ENCODE measurements at regions not wholly inside any gene's neighbourhood (a gene's known extent, or its start where the extent isn't known, plus 50 kb on each side); places are given as distances from the start of the nearest gene placed in this dataset.

DNA sequence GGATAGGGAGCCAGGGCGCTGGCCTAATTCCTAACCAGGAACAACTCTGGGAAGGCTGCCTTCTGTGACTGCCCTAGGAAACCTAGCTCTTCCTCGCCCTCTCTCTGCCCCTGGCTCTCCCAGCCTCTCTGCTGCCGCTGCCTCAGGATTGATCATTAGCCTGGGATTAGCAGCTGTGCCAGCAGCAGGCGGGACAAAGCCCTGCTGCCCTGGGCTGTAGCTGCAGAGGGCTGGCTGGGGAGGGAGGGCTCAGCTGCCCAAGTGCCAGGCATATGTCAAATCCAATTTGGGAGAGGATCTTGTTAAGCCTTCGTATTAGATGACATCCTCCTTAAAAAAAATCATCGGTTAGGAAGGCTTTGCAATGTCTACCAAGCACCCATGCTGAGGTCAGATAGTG lies 144.8 kb upstream of the CCL2 start:
- no peaks in the 10 kb centered on the region for H3K36me3 Mint-ChIP-seq
- H3K4me3 Mint-ChIP-seq, result no peak overlapping the region
- ATAC-seq (no peak), DNase-seq (ENCODE audit: low spot score in 2 of 2) (no peak)
- no peaks in the 10 kb centered on the region for H3K9me3 Mint-ChIP-seq
- H3K4me1 Mint-ChIP-seq, result no peaks in the 10 kb centered on the region
- H3K27ac Mint-ChIP-seq, result no peak overlapping the region

DNA sequence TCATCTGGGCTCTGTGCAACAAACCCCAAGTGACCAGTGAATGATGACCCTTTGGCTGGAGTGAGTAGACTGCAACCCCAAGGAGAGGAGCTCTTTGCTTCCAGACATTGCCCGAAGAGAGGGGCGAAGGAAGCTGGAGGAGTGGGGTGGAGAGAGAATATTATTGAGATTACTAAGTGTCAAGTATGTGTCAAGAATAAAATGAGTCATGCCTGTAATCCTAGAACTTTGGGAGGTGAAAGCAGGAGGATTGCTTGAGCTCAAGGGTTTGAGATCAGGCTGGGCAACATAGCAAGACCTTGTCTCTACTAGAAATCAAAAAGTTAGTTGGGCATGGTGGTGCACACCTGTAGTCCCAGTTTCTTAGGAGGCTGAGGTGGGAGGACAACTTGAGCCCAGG lies 142.0 kb upstream of the CCL2 start:
- H3K9me3 Mint-ChIP-seq, result no peaks in the 10 kb centered on the region
- ATAC-seq (no peak), DNase-seq (ENCODE audit: low spot score in 2 of 2) (no peak)
- H3K4me3 Mint-ChIP-seq, result no peak overlapping the region
- no peaks in the 10 kb centered on the region for H3K36me3 Mint-ChIP-seq
- H3K27ac Mint-ChIP-seq, result no peak overlapping the region
- no peaks in the 10 kb centered on the region for H3K4me1 Mint-ChIP-seq

DNA sequence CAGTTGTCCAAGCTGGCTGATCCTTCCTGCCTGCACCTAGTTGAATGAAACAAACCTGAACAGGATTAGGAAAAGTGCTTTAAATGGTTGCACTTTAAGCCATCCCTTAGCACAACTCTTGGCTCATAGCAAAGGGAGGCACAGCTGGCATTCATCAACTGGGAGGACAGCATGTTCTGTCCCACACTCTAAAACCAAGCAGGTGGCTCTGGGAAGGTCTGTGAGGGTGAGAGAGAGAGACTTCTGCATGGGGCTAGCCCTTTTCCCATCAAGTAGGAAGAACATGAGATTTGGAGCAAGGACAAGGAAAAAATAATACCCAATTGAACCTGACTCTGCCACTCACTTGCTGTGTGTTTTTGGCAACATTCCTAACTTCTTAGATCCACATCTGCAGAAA lies 140.9 kb upstream of the CCL2 start:
- no peak overlapping the region for H3K27ac Mint-ChIP-seq
- H3K4me1 Mint-ChIP-seq, result no peaks in the 10 kb centered on the region
- DNase-seq (ENCODE audit: low spot score in 2 of 2) (no peak), ATAC-seq (no peak)
- no peak overlapping the region for H3K4me3 Mint-ChIP-seq
- H3K9me3 Mint-ChIP-seq, result no peaks in the 10 kb centered on the region
- no peaks in the 10 kb centered on the region for H3K36me3 Mint-ChIP-seq

DNA sequence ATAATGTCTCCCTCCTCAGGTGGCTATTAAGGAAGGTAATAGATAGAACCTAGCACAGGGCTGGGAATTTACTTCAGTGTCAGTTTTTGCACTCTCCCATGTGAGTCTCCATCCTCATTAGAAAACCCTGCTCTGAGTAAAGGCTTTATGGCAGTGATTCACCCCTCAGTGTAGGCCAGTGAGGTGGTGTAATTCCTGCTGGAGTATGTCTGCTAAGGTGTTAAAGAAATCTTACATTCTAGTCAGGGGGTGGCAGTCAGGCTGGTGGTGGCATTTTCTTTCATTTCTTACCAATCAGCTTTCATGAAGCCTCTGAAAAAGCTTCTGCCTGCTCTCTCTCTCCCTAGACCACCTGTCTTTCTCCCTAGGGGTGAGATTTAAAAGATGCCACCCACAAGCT lies 138.8 kb upstream of the CCL2 start:
- no peaks in the 10 kb centered on the region for H3K4me1 Mint-ChIP-seq
- no peak overlapping the region for H3K27ac Mint-ChIP-seq
- no peaks in the 10 kb centered on the region for H3K9me3 Mint-ChIP-seq
- no peak for ATAC-seq
- no peaks in the 10 kb centered on the region for H3K36me3 Mint-ChIP-seq
- H3K4me3 Mint-ChIP-seq, result no peak overlapping the region
- no peak for DNase-seq (ENCODE audit: low spot score in 2 of 2)

DNA sequence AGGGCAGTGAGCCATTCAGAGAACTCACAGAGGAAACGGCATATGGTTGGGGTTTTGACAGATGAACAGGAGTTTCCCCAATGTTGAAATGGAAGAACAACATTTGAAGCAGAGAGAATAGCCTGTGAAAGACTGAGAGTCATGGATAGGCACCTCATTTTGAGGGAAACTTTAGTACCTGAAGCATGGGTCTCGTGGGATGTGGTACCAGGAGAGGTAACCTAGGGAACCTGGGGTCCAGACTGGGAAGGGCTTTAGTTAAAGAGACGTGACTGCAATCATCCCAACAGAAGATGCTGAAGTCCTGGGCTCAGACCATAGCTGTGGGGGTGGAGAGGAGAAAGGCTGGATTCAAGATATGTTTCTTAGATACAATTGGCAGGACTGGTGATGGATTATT lies 137.8 kb upstream of the CCL2 start:
- Mint-ChIP-seq H3K4me1 (no peaks in the 10 kb centered on the region), H3K27ac (no peak overlapping the region), H3K9me3 (no peaks in the 10 kb centered on the region), H3K36me3 (no peaks in the 10 kb centered on the region), H3K4me3 (no peak overlapping the region)
- ATAC-seq (no peak), DNase-seq (ENCODE audit: low spot score in 2 of 2) (no peak)

DNA sequence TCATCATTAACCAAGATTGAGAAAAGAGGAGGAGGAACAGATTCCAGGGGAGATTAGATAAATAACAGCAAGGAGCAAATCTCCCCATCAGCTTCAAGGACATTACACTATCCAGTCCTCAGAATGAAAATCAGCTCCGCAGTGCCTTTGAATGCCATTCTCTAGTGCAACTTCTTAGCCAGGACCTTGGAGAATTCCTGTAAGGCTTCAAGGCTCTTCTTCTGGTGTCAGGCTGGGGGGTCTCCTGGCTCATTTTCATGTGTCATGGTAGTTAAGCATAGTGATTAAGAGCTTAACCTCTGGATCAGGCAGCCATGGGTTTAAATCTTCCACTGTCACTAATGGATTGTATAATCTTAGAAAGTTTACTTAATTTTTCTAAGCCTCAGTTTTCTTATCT lies 137.3 kb upstream of the CCL2 start:
- ATAC-seq (no peak), DNase-seq (ENCODE audit: low spot score in 2 of 2) (peak in 1 of 2 donors; percentile 0)
- no peak overlapping the region for H3K27ac Mint-ChIP-seq
- no peaks in the 10 kb centered on the region for H3K4me1 Mint-ChIP-seq
- no peaks in the 10 kb centered on the region for H3K9me3 Mint-ChIP-seq
- no peak overlapping the region for H3K4me3 Mint-ChIP-seq
- H3K36me3 Mint-ChIP-seq, result no peaks in the 10 kb centered on the region

DNA sequence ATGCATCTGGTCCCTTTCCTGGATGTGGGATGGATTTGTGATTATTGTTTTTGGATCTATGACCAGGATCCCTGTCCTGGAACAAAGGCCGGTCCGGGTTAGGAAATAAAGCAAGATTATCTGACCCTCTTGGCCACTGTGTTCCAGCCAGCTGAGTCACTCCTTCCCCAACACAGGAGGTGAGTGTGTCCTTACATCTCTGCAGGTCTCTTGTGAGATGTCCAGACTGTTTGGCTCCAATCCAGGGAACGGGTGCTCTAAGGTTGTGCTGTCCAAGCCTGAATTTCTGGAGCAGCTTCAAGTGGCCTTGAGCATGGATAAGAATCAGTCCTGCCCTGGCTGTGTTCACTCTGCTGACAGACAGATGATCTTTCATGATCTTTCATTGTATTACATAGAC lies 136.5 kb upstream of the CCL2 start:
- Mint-ChIP-seq H3K27ac (no peak overlapping the region), H3K36me3 (no peaks in the 10 kb centered on the region), H3K4me3 (no peak overlapping the region), H3K4me1 (no peaks in the 10 kb centered on the region), H3K9me3 (no peaks in the 10 kb centered on the region)
- no peak for DNase-seq (ENCODE audit: low spot score in 2 of 2)
- no peak for ATAC-seq

DNA sequence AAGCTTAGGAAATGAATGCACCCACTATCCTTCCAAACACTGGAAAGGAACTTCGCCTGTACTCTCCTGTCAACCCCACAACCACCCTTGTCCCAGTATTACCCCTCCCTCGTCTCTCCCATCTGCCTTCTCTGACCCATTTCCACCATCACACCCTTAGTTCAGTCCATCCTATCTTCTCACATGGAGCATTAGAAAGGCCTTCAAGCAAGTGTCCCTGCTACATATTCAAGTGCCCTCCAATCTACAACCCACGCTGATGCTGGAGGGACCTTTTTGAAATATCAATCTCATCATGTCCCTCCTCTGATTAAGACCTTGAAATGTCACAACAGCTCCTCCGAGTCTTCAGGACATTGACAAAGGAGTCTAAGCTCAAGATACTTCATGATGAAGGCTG lies 133.8 kb upstream of the CCL2 start:
- H3K4me1 Mint-ChIP-seq, result no peaks in the 10 kb centered on the region
- peak in 1 of 2 donors; percentile 17 for DNase-seq (ENCODE audit: low spot score in 2 of 2)
- H3K4me3 Mint-ChIP-seq, result no peak overlapping the region
- H3K36me3 Mint-ChIP-seq, result no peaks in the 10 kb centered on the region
- no peaks in the 10 kb centered on the region for H3K9me3 Mint-ChIP-seq
- ATAC-seq, result no peak
- no peak overlapping the region for H3K27ac Mint-ChIP-seq

DNA sequence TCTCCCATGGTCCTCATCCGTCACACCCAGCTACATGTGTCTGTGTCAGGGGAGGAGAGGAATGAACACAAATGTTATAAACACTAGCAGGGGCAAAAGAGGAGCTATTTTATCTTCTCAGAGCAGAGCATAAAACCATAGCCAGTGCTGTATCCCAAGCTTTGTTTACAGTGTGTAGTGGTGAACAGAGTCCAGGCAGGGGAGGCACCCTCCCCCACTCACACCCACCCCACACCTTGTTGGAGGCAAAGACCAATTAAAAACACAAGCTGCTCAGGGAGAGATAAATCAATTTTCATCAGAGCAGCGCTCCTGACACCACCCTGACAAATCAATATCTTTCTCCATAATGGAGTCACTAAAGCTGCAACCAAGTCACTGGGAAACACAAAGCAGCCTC lies 132.6 kb upstream of the CCL2 start:
- Mint-ChIP-seq H3K36me3 (no peaks in the 10 kb centered on the region), H3K27ac (no peak overlapping the region), H3K4me1 (no peaks in the 10 kb centered on the region), H3K9me3 (no peaks in the 10 kb centered on the region), H3K4me3 (no peak overlapping the region)
- no peak for DNase-seq (ENCODE audit: low spot score in 2 of 2)
- ATAC-seq, result no peak

DNA sequence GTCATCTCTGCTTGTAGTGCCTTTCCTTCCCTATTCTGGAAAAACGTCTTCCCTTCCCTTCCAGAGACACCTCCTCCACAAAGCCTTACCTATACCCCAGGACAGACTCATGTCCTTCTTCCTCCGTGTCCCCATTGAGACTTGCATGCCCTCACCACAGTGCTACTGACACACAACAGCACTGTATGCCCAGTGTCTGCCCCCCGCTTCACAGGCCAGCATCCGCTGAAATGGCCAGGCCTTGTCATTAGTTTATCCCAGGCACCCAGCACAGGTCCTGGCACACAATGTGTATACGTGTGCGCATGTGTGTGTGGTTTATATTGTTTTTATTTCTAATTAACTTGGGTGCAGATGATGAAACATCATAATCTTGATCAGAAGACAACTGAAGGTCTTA lies 130.1 kb upstream of the CCL2 start:
- no peak for ATAC-seq
- DNase-seq (ENCODE audit: low spot score in 2 of 2), result no peak
- no peaks in the 10 kb centered on the region for H3K4me1 Mint-ChIP-seq

DNA sequence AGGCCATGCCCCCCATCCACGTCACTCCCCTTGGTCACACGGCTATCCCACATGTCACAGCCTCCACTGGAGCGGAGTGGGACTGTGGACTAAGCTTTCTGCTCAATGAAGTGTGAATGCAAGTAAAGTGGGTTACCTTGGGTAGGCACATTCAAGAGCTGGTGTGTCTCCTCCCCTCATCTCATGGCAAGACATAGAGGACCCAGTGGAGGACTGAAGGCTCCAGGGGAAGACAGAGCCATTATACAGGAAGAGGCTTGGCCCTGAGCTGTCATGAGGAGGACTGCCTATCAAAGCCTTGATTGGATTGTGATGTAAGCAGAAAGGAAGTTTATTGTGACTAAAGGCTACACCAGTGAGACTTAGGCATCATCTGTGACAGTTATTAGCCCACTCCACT lies 129.2 kb upstream of the CCL2 start:
- no peak overlapping the region for H3K4me3 Mint-ChIP-seq
- no peak overlapping the region for H3K27ac Mint-ChIP-seq
- no peaks in the 10 kb centered on the region for H3K9me3 Mint-ChIP-seq
- ATAC-seq (no peak), DNase-seq (ENCODE audit: low spot score in 2 of 2) (no peak)
- H3K36me3 Mint-ChIP-seq, result no peaks in the 10 kb centered on the region
- no peaks in the 10 kb centered on the region for H3K4me1 Mint-ChIP-seq

More for the DNA sequence above, 130.1 kb upstream of the CCL2 start:
- Mint-ChIP-seq H3K27ac (no peak overlapping the region), H3K9me3 (no peaks in the 10 kb centered on the region), H3K36me3 (no peaks in the 10 kb centered on the region), H3K4me3 (no peak overlapping the region)

DNA sequence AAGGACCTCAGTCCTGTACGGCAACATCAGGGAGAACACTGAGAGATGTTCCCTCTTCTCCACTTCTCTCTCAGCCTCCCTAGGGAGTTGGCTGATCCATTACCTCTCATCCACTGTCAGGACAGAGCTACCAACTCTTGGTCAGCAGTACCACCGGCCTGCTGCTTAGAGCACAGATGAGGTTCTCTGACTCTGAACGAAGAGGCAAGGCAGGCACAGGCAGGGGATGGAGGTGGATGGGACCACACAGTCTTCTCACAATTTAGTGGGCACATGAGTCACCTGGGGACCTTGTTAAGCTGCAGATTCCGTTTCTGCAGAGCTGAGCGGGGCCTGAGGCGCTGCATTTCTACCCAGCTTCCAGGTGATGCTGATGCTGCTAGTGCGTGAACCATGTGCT lies 128.6 kb upstream of the CCL2 start:
- Mint-ChIP-seq H3K36me3 (no peaks in the 10 kb centered on the region), H3K9me3 (no peaks in the 10 kb centered on the region), H3K4me1 (no peaks in the 10 kb centered on the region), H3K27ac (no peak overlapping the region), H3K4me3 (no peak overlapping the region)
- no peak for ATAC-seq
- DNase-seq (ENCODE audit: low spot score in 2 of 2), result no peak

DNA sequence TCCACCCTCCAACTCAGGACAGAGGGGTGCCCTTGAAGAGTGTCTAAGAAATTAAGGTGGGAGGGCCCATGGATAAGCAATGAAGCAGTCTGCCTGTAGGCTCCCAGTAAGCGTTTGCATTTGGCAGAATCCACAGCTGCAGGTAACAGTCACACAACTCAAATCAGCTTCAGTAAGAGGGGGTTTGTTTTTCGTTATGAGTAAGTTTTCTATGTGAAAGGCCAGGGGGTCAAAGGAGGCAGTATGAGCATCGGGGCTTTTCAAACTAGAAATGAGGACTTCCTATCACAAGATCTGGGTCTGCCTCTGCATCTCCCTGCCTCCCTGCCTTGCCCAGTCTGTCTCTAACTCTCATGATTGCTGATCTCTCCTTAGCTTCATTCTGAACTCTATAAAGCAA lies 128.1 kb upstream of the CCL2 start:
- H3K4me3 Mint-ChIP-seq, result no peak overlapping the region
- H3K4me1 Mint-ChIP-seq, result no peaks in the 10 kb centered on the region
- no peak for ATAC-seq
- H3K9me3 Mint-ChIP-seq, result no peaks in the 10 kb centered on the region
- H3K27ac Mint-ChIP-seq, result no peak overlapping the region
- H3K36me3 Mint-ChIP-seq, result no peaks in the 10 kb centered on the region
- no peak for DNase-seq (ENCODE audit: low spot score in 2 of 2)

DNA sequence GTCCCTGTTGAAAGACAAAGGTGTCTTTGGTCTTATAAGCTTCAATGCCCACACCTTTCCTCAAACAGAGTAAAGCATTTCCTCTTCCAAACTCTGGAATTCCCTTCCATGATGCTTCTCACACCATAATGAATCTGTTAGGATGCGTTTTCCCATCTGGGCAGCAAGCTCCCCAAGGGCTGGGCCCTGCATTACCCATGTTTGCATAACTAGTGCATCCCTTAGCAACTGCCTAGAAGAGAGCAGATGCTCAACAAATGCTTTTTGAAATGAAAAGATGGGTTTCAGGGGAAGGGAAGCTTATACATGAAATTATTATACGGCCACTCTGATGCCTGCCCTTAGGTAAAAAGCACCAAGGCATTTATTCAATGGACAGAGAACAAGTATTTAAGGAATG lies 124.5 kb upstream of the CCL2 start:
- H3K27ac Mint-ChIP-seq, result no peak overlapping the region
- ATAC-seq (no peak), DNase-seq (ENCODE audit: low spot score in 2 of 2) (no peak)
- no peaks in the 10 kb centered on the region for H3K36me3 Mint-ChIP-seq
- no peaks in the 10 kb centered on the region for H3K9me3 Mint-ChIP-seq
- H3K4me3 Mint-ChIP-seq, result no peak overlapping the region
- no peaks in the 10 kb centered on the region for H3K4me1 Mint-ChIP-seq

DNA sequence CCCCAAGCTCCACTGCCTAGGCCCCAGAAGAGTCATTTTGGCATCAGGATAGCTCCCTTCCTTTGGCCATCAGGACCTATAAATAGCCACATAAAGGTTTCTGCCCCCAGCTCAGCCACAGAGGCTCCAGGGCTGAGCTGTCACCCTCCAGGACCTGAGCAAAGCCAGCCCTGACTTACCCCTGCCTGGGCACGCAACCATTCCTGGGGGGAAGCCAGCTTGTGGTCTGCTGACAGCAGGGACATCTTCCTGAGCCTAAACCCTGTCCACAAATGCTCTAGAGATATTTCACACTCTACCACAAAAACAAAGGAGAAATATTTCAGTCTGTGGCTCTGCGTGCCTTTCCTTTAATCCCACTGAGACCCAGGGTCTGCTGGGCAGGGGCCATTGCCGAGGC lies 123.7 kb upstream of the CCL2 start:
- no peaks in the 10 kb centered on the region for H3K4me1 Mint-ChIP-seq
- H3K27ac Mint-ChIP-seq, result no peak overlapping the region
- no peaks in the 10 kb centered on the region for H3K36me3 Mint-ChIP-seq
- ATAC-seq (no peak), DNase-seq (ENCODE audit: low spot score in 2 of 2) (no peak)
- no peak overlapping the region for H3K4me3 Mint-ChIP-seq
- H3K9me3 Mint-ChIP-seq, result no peaks in the 10 kb centered on the region

DNA sequence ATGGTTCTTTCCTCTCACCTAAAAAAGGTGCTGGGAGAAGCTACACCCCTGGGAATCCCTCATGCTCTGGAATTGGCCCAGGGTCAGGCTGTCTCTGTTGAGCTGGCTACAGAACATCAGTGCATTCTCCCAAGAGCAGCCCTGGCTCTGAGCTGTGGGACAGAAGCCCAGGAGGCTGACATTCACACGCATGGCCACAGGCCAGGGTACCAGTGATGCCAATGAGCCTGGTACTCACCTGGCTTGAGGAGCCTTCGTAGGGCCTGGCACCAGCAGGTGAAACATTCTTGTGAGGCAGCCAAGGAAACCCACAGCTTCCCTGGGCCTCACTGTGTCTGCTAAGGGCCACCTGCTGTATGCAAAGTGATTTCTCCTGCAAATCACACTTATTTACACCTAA lies 121.7 kb upstream of the CCL2 start:
- no peaks in the 10 kb centered on the region for H3K4me1 Mint-ChIP-seq
- H3K27ac Mint-ChIP-seq, result no peak overlapping the region
- H3K4me3 Mint-ChIP-seq, result no peak overlapping the region
- DNase-seq (ENCODE audit: low spot score in 2 of 2) (no peak), ATAC-seq (no peak)
- H3K36me3 Mint-ChIP-seq, result no peaks in the 10 kb centered on the region
- no peaks in the 10 kb centered on the region for H3K9me3 Mint-ChIP-seq

DNA sequence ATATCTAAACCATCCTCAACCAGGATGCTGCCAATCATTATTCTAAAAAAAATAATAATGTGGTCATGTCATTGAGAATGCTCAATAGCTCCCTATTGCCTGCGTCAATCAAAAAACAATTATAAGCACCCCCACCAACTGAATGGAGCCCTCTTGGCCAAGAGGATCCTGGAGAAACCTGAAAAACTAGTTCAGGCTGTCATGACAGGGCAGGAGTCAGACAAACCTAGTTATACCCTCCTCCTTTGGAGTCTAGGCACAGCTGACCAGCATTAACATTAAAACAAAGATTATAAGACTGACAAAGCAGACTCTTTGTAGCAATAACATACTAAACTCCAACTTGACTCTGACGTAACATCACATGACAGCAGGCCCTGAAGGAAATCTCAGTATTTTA lies 119.2 kb upstream of the CCL2 start:
- no peak for ATAC-seq
- no peak overlapping the region for H3K27ac Mint-ChIP-seq

More for the DNA sequence above, 119.2 kb upstream of the CCL2 start:
- Mint-ChIP-seq H3K9me3 (no peaks in the 10 kb centered on the region), H3K4me1 (no peaks in the 10 kb centered on the region), H3K36me3 (no peaks in the 10 kb centered on the region), H3K4me3 (no peak overlapping the region)
- no peak for DNase-seq (ENCODE audit: low spot score in 2 of 2)
